Body of pancreas (tissue), 4 donors: ENCODE measurements at regions not wholly inside any gene's neighbourhood (a gene's known extent, or its start where the extent isn't known, plus 50 kb on each side); places are given as distances from the start of the nearest gene placed in this dataset.

ENCODE experiments used
- CTCF ChIP-seq, 7 experiments: fragments of 450-650 bp in 4 of 7; fragments of 200-600 bp in 3 of 7; sonication (generic) in 3 of 7; IDR thresholded peaks; one replicate each; pipeline ENCODE4 v1.5.1; 2016 to 2019; ENCODE audit warnings: antibody characterized with exemption in 7 of 7
- POLR2A ChIP-seq, 3 donors: fragments of 450-650 bp; IDR thresholded peaks; one replicate each; pipeline ENCODE4 v1.6.1; 2016; ENCODE audit warnings: antibody characterized with exemption in 3 of 3, mild to moderate bottlenecking in 2 of 3

GRCh38 chr5:175107028-175107588 is 336.9 kb downstream of the DRD1 start:
- TF ChIP-seq CTCF (IDR thresholded peaks at IDR 0.05) (no peak), POLR2A (IDR thresholded peaks at IDR 0.05) (no peak)
